H1 (cell line): ENCODE measurements at regions not wholly inside any gene's neighbourhood (a gene's known extent, or its start where the extent isn't known, plus 50 kb on each side); places are given as distances from the start of the nearest gene placed in this dataset.

Experiments
- BRCA1 ChIP-seq: IDR thresholded peaks from 2 replicates; pipeline ENCODE4 v1.6.1; 2012; ENCODE audit warnings: low read depth, low read length, improper control_type of control experiment
- EP300 ChIP-seq, 2 experiments: IDR thresholded peaks; 1 replicate in 1 of 2; 2 replicates in 1 of 2; pipeline ENCODE4 v1.6.1; 2011 to 2012; ENCODE audit warnings: low read depth in 2 of 2, low read length in 2 of 2, mild to moderate bottlenecking in 2 of 2, borderline replicate concordance in 1 of 2, inconsistent platforms in 1 of 2, moderate library complexity in 1 of 2
- NANOG ChIP-seq: IDR thresholded peaks from 2 replicates; pipeline ENCODE4 v1.6.1; 2011; ENCODE audit warnings: low read length, low read depth, mild to moderate bottlenecking, inconsistent platforms; ENCODE audit not compliant: insufficient read depth, poor library complexity, severe bottlenecking

GRCh38 chr16:86934581-86935375, 356.4 kb downstream of the FOXL1 start (continued):
- TF ChIP-seq BRCA1 (no peak), EP300 (IDR thresholded peaks at IDR 0.05; ENCODE audit: borderline replicate concordance in 1 of 2, low read depth in 2 of 2, low read length in 2 of 2) (no peak), NANOG (no peak)
